Esophagus squamous epithelium (tissue), 4 donors: ENCODE measurements at regions not wholly inside any gene's neighbourhood (a gene's known extent, or its start where the extent isn't known, plus 50 kb on each side); places are given as distances from the start of the nearest gene placed in this dataset.

Experiments
- CTCF ChIP-seq, 6 experiments: fragments of 450-650 bp in 4 of 6; fragments of 200-600 bp in 2 of 6; sonication (generic) in 2 of 6; IDR thresholded peaks; one replicate each; pipeline ENCODE4 v1.5.1; 2016 to 2019; ENCODE audit warnings: antibody characterized with exemption in 6 of 6, mild to moderate bottlenecking in 4 of 6, moderate library complexity in 4 of 6
- POLR2A ChIP-seq, 4 donors: fragments of 450-650 bp; IDR thresholded peaks; one replicate each; pipeline ENCODE4 v1.6.1; 2017; ENCODE audit warnings: antibody characterized with exemption in 4 of 4, mild to moderate bottlenecking in 4 of 4, moderate library complexity in 3 of 4

DNA sequence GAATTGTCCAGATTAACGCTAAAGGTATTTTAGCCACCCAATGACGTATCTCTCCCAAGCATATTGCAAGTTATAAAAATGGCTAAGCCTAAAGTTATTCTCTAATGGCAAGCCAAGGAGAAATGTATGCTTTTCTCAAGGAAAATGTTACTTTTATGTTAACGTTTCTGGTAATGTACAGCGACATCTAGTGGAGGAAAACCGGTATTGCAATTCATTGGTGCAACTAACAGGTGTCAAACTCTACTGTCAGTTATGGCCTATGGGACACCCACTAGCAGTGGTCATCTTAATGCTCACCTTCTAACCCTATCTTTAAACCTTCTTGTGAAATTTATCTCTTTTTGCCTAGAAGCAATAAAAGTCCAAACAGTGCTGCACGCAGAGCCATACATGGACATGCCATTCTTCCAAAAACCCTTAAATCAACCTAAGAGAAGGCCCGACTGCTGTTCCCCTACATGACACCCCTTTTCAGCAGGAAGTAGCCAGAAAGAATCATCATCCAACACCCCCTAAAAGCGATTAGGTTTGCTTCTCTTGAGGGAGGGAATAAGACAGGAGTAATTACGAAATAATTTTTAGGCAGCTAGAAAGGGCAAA lies 68.7 kb upstream of the LRIF1 start:
- peak; percentile 67 to 88 (median 70) for TF ChIP-seq CTCF (IDR thresholded peaks at IDR 0.05)
- no peak for TF ChIP-seq POLR2A (IDR thresholded peaks at IDR 0.05)
